ENCODE measurements at regions not wholly inside any gene's neighbourhood (a gene's known extent, or its start where the extent isn't known, plus 50 kb on each side); places are given as distances from the start of the nearest gene placed in this dataset.

DNA sequence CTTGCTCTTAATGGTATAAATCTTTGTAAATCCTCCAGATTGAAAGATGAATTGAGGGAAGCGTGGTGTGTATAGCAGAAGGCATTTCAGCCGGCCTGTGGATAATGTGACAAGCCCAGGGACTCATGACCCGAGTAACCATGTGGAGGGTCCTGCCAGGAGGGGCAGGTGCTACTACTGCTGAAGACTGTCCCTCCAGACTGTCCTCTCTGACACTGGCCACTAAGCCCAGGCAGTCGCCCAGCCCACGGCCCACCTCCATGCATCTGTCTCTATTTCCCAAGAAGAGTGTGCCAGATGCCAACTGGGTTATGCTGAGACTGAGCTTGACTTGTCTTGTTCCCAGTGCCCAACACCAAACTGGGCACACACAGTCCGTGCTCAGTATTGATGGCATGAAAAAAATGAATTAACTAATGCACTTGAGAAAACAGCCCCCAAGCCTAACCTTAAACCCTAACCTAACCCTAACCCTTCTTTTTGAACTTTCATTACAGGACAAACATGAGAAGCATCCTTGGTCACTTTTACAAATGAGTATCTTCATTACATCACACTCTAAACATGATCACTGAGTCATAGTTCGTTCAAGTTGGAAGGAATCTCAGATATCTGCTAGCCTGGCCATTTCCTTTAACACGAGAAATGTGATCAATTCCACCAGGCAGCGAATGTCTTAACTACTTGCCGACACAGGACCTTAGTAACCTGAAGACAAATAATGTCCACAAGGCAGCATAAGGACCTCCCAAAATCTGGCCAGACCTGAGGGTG is 182.2 kb upstream of the RREB1 start:
- peaks cover 4% of the 10 kb centered on the region for H3F3A ChIP-seq (ENCODE audit: low read depth)
- no peak overlapping the region for H3K9ac ChIP-seq
- TF ChIP-seq, protein P1, sequence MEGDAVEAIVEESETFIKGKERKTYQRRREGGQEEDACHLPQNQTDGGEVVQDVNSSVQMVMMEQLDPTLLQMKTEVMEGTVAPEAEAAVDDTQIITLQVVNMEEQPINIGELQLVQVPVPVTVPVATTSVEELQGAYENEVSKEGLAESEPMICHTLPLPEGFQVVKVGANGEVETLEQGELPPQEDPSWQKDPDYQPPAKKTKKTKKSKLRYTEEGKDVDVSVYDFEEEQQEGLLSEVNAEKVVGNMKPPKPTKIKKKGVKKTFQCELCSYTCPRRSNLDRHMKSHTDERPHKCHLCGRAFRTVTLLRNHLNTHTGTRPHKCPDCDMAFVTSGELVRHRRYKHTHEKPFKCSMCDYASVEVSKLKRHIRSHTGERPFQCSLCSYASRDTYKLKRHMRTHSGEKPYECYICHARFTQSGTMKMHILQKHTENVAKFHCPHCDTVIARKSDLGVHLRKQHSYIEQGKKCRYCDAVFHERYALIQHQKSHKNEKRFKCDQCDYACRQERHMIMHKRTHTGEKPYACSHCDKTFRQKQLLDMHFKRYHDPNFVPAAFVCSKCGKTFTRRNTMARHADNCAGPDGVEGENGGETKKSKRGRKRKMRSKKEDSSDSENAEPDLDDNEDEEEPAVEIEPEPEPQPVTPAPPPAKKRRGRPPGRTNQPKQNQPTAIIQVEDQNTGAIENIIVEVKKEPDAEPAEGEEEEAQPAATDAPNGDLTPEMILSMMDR (IDR thresholded peaks at IDR 0.05), result no peak
- no peak for TF ChIP-seq EZH2phosphoT487 (IDR thresholded peaks at IDR 0.05)
- no peak for TF ChIP-seq EZH2 (IDR thresholded peaks at IDR 0.05)
- Mint-ChIP-seq H3K36me3 (no peaks in the 10 kb centered on the region), H3K9me3 (peaks cover 2% of the 10 kb centered on the region), H3K27ac (no peak overlapping the region), H3K27me3 (ENCODE audit: insufficient read depth, low read depth) (peaks cover 10% of the 10 kb centered on the region), H3K4me1 (peaks cover 18% of the 10 kb centered on the region), H3K4me3 (no peak overlapping the region)
- H3K79me2 ChIP-seq (ENCODE audit: low read depth), result no peaks in the 10 kb centered on the region
- no peaks in the 10 kb centered on the region for H4K20me1 ChIP-seq (ENCODE audit: low read depth)
- H3K9me3 ChIP-seq (ENCODE audit: low read depth), result no peaks in the 10 kb centered on the region
- DNase-seq (ENCODE audit: low spot score), result no peak
- H3K4me2 ChIP-seq, result no peak overlapping the region
- no peaks in the 10 kb centered on the region for H3K36me3 ChIP-seq
- no peak overlapping the region for H3K4me3 ChIP-seq
- H2AFZ ChIP-seq (replicated peaks), result no peak overlapping the region
- H3K27ac ChIP-seq, result no peak overlapping the region
- H3K27me3 ChIP-seq, result no peaks in the 10 kb centered on the region
- peaks cover 20% of the 10 kb centered on the region for H3K4me1 ChIP-seq

DNA sequence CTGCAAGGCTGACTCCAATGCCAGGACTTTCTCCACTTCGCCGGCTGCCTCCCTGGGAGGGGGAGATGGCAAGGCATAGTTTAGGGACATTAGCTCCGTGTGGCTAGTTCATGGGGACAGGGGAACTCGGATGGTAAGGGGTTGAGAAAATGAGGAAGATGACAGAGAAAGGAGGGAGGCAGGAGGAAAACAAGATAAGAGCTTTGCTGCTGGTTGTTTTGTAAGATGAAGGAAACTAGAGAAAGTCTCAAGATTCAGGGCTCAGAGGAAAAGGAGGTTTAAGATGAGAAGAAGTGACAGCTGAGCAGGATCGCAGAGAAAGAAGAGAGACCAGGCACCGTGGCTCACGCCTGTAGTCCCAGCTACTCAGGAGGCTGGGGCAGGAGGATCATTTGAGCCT is 180.9 kb upstream of the RREB1 start:
- Mint-ChIP-seq H3K9me3 (peaks cover 2% of the 10 kb centered on the region), H3K27ac (no peak overlapping the region)

DNA sequence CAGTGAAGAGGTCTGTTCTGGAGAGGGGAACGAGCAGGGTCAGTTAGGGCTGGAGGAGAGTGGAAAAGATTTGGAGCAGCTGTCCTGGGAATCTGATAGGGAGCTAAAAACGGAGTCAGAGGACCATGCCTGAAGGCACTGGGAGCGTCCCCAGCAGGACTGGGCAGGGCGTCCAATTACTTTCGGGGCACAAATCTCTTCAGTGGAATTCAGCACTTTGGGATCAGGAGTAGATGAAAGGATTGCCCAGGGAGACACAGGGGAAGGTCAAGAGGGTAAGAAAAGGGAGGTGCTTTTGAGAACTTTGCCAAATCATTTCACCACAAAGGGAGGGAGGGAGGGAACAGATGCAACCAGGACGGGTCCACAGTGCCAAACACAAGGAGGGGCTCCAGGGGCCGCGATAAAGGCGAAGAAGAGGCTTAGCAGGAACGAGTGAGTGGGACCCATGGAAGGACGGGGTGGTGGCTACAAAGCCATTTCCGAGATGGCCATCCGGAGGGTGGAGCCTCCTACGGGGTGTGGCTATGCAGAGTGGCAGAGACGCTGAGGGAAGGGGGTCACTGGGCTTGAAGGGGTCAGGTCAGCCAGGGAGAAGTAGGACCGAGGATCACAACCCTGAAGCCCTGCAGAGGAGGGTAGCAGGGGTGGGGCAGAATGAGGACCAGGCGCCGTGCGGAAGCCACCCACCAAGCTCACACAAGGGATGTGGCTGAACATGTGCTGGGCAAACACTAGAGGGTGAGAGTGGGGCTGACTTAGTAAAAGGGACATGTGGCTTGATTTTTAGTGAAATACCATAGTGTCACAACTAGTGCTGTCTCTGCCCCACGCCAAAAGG is 180.0 kb upstream of the RREB1 start:
- peak; percentile 63 for DNase-seq (ENCODE audit: low spot score)
- no peak overlapping the region for H3K9ac ChIP-seq
- peaks cover 10% of the 10 kb centered on the region for H3K27me3 Mint-ChIP-seq (ENCODE audit: insufficient read depth, low read depth)
- peak overlapping the region; percentile 50 for H2AFZ ChIP-seq (replicated peaks)
- H3K27ac Mint-ChIP-seq, result peak overlapping the region; percentile 62
- H3K36me3 ChIP-seq, result no peaks in the 10 kb centered on the region
- H3K4me1 Mint-ChIP-seq, result peaks cover 22% of the 10 kb centered on the region
- H3F3A ChIP-seq (ENCODE audit: low read depth), result peaks cover 4% of the 10 kb centered on the region
- peak overlapping the region; percentile 38 for H3K4me2 ChIP-seq
- H3K36me3 Mint-ChIP-seq, result no peaks in the 10 kb centered on the region
- no peaks in the 10 kb centered on the region for H3K79me2 ChIP-seq (ENCODE audit: low read depth)
- peaks cover 12% of the 10 kb centered on the region for H3K4me1 ChIP-seq
- H3K27me3 ChIP-seq, result no peaks in the 10 kb centered on the region
- H3K9me3 Mint-ChIP-seq, result peaks cover 2% of the 10 kb centered on the region
- peak overlapping the region; percentile 11 for H3K4me3 Mint-ChIP-seq
- no peaks in the 10 kb centered on the region for H4K20me1 ChIP-seq (ENCODE audit: low read depth)
- TF ChIP-seq EZH2 (IDR thresholded peaks at IDR 0.05), result no peak
- TF ChIP-seq, protein P1 (IDR thresholded peaks at IDR 0.05), result peak; percentile 4
- H3K27ac ChIP-seq, result no peak overlapping the region
- H3K4me3 ChIP-seq, result no peak overlapping the region
- no peaks in the 10 kb centered on the region for H3K9me3 ChIP-seq (ENCODE audit: low read depth)

More for the DNA sequence above, 180.9 kb upstream of the RREB1 start:
- Mint-ChIP-seq H3K27me3 (ENCODE audit: insufficient read depth, low read depth) (peaks cover 10% of the 10 kb centered on the region), H3K4me3 (no peak overlapping the region), H3K36me3 (no peaks in the 10 kb centered on the region), H3K4me1 (peaks cover 22% of the 10 kb centered on the region)
- Histone ChIP-seq H3K4me3 (no peak overlapping the region), H4K20me1 (ENCODE audit: low read depth) (no peaks in the 10 kb centered on the region), H3K9ac (no peak overlapping the region), H3K27me3 (no peaks in the 10 kb centered on the region), H2AFZ (replicated peaks) (no peak overlapping the region), H3K36me3 (no peaks in the 10 kb centered on the region), H3F3A (ENCODE audit: low read depth) (peaks cover 4% of the 10 kb centered on the region), H3K27ac (no peak overlapping the region), H3K79me2 (ENCODE audit: low read depth) (no peaks in the 10 kb centered on the region), H3K9me3 (ENCODE audit: low read depth) (no peaks in the 10 kb centered on the region), H3K4me1 (peaks cover 12% of the 10 kb centered on the region), H3K4me2 (no peak overlapping the region)
- no peak for DNase-seq (ENCODE audit: low spot score)
- TF ChIP-seq, protein P1 (IDR thresholded peaks at IDR 0.05), result no peak
- no peak for TF ChIP-seq EZH2phosphoT487 (IDR thresholded peaks at IDR 0.05)

Data from neural progenitor cell (in vitro differentiated cells).